Iris pigment epithelial cell (primary cell): ENCODE measurements at regions not wholly inside any gene's neighbourhood (a gene's known extent, or its start where the extent isn't known, plus 50 kb on each side); places are given as distances from the start of the nearest gene placed in this dataset.

Experiments
- DNase-seq: peaks from one replicate; pipeline ENCODE4 v3.0.0-alpha.2; 2011; ENCODE audit warnings: low read depth

DNA sequence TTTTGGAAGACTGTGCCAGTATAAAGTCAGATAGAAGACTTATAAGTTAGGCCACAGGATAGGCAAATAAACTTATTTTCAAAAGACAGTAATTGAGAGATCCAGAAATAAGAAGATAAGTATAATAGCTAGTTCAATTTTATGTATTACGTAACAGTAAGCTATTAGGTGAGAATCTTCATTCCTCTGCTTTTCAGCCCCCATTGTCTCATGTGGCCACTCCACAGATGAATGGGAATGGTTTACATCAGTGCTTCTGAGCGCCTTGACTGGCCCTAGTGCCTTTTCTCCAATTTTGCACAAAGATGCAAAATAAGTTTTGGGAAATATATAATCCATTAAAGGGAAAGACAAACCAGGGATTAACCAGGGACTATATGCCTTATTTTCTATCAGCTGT, 550.5 kb downstream of the MMUT start:
- DNase-seq: no peak

DNA sequence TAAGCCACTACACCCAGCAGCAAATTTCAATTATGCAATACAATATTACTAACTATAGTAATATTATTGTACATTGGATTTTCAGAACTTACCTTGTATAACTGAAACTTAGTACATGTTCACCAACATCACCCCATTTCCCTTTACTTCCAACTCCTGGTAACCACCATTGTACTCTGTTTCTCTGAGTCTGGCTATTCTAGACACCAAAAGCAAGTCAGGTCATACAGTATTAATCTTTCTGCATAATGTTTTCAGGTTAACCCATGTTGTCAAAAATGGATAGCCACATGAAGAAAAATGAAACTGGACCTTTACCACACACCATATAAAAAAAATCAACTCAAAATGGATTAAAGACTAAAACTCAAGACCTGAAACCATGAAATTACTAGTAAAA, 558.2 kb downstream of the MMUT start:
- DNase-seq: no peak

DNA sequence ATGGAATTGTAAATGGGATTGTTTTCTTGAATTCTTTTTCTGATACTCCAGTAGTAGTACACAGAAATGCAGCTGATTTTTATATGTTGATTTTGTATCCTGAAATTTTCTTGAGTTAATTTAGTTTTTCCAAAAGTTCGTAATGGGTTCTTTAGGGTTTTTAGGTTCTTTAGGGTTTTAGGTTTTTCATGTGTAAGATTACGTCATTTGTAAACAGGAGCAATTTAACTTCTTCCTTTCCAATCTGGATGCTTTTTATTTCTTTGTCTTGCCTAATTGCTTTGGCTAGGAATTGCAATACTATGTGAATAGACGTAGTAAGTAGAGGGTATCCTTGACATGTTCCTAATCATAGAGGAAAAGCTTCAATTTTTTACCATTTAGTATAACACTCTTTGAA, 568.6 kb downstream of the MMUT start:
- no peak for DNase-seq

DNA sequence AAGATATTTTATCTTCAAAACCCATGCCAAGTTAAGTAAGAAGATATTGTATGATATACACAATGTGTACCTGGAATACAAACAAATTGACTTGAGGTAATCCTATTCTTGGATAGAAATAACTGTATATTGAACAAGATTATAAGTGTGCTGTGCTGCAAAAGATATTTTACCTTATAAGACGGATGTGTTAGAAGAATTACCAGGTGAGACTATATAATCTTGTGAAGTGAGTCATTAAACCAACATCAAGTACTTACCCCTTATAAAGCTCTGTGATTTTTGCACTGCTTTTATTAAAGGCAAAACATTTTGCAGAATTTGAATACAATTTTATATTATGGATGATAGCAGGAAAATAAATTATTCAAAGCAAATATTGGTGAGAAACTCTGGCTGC, 570.0 kb downstream of the MMUT start:
- DNase-seq: no peak

DNA sequence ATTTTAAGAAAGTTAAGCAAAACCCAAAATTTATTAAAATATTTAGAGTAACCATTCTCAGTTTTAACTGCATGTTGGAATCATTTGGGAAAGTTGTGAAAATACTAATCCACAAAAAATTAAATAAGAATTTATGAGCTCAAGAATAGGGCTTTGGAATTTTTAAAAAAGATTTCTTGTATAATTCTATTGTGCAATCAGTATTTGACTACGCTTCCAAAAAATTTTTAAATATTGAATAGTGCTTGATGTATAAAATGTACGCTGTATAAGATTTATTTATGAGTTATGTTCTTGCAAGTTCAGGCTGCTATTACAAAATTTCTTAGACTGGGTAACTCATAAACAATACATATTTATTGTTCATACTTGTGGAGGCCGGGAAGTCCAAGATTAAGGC, 571.7 kb downstream of the MMUT start:
- no peak for DNase-seq

DNA sequence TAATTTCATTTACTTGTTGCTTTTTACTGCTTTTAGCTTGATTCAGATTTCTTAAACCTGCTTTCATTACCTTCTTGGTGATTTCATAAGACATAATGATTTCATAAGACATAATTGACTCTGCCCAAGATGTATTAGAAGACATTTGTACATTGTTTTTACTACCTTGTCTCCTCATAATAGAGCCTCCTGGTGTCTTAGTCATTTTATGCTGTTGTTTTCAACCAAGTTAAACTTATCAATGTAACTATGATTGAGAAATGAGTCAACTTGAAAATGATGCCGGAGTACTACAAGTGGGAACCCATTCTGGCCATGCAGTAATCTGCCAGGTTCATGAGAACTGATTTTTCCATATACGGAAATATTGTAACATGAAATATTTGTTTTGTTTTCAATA, 573.6 kb downstream of the MMUT start:
- DNase-seq: no peak

DNA sequence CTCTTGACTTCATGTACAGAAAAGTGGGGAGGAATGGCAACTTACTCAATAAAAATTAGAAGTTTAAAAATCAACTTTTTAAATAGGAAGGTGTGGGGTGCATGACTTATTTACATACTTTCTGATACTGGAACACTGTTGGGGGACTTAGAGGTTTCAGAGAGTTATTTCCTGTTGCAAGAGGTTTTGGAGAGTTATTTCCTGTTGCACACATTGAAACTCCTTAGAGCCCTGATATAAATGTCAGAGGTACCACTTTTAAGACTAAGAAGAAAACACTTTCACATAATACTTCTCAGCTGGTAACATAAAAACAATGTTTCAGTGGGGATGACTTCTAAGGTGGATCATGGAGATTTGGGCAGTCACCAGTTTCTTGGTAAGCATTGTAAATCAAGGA, 579.9 kb downstream of the MMUT start:
- DNase-seq: peak; percentile 72

DNA sequence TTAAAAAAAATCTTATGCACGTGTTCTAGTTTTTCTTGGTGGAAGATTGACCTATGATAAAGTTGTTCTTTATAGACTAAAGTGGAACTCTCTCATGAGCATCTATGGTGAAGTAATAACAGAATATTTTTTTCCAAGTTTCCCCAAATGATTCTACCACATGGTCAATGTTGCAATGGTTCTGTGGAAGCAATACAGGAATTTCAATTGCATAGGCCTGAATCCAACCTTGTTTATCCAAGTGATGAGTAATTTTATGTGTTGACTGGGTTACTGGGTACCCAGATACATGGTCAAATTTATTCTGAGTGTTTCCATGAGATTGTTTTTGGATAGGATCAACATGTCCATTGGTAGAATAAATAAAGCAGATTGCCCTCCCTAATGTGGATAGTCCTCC, 581.5 kb downstream of the MMUT start:
- DNase-seq: peak; percentile 50

DNA sequence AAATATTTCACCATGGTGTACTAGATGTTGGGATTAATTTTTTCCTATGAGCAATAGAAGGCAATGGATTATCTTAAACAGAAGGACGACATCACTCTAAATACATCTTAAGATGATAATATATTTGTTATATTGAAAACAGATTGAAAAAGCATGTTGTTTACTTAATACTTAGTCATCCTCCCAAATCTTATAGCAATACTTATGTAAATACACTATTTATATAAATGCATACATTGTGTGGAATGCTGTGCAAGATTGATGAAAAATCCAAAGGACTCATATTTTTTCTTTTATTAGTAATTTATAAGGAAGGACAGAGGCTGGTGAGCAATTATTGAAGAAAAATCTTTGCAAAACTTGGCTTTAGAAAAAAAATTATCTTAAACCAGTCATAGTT, 593.5 kb downstream of the MMUT start:
- DNase-seq: no peak

DNA sequence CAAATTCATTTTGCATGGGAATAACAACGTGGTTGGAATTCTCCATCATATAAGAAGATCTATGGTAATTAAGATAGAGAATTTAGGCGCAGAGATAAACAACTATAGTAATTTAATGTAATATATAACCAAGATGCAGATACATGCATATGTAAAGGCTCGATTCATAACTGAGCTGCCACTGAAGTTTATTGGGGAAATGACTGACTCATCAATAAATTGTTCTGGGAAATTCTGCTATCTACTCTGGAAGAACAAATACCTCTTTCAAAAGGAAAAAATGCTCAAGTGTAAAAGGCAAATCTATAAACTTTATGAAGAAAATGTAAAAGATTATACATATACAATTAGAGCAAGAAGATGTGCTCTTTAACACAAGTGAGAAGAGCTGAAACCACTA, 596.4 kb downstream of the MMUT start:
- DNase-seq: no peak

DNA sequence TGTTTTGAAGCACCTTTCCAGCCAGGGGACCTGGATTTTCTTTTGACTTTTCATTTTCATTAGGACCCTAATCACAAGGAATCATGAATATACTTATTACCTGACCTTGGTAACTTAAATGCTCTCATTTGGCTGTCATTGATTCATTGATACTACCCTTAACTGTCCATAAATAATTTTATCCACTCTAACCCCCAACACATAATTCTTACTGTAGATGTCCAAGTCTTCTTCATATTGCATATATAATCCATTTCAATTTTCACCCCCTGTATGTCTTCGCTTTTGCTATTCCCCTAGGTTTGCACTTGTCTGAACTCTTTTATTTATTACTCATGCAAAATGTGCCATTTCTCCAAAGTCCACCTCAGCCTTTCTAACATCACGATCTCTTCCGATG, 602.9 kb downstream of the MMUT start:
- DNase-seq: no peak

DNA sequence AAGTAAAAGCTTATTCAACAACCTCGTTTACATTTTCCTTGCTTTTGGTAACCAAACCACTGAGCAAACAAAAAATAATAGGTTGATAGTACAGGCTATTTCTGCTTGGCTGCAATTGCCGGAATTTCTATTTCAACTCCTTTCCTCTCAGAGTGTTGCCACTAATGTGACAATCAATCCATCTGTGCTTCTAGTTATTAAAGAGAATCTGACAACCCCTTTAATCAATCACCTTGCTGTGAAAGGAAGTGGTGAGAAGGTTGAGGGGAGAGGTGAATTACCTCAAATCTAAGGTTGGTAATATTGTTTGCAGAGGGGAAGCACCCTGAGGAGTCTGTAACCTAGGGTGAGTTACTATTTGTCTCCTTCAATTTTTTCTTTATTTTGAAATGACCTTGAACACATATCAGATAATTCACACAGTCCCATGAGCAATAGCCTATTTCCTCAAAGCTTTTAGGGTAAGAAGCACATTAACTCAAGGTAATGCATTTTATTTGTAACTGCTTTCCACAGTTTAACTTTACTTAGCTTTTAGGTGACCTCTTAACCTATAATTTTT, 603.4 kb downstream of the MMUT start:
- DNase-seq: no peak

DNA sequence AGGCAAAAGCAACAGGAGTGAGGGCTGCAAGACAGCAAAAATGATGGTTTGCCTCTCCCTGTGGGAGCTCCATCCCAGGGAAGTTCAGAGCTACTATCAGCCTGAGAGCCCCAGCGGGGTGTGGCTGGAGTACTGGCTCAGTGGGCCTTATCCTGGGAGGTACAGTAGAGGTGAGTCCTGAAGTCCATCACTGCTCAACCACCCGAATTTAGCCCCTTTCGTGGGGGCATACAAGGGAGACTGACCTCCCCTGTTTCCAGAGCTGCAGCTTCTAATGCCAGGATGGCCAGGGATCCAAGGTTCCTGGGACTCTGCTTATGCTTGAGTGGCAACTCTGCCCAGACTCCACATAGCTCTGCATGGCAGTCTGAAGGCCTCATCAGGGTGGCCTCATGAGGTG, 617.8 kb downstream of the MMUT start:
- no peak for DNase-seq

DNA sequence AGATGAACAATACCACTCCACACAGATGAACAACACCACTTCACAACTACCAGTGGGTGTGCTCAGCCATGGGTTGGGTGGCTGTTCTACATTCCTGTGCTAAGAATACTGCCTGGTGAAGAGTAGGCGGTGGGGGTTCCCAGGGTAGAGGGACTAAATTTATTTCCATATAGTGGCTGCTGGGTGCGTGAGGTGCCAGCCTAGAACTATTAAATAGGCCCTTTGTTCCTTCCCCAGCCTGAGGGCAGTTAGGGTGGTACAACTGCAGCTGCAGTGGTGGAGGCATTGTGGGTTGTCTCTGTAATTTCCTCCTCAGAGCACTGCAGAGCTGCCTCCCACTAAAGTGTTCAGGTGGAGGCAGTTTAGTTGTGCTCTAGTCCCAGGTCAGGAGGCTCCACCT, 618.4 kb downstream of the MMUT start:
- DNase-seq: no peak

DNA sequence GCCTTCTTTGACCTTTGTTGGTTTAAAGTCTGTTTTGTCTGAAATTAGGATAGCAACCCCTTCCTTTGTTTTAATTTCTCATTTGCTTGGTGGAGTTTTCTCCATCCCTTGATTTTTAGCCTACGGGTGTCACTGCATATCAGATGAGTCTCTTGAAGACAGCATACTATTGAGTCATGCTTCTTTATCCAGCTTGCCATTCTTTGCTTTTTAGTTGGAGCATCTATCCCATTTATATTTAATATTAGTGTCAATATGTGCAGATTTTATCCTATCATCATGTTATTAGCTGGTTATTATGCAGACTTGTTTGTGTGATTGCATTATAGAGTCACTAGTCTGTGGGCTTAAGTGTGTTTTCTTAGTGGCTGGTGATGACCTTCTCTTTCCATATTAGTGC, 622.2 kb downstream of the MMUT start:
- DNase-seq: no peak

DNA sequence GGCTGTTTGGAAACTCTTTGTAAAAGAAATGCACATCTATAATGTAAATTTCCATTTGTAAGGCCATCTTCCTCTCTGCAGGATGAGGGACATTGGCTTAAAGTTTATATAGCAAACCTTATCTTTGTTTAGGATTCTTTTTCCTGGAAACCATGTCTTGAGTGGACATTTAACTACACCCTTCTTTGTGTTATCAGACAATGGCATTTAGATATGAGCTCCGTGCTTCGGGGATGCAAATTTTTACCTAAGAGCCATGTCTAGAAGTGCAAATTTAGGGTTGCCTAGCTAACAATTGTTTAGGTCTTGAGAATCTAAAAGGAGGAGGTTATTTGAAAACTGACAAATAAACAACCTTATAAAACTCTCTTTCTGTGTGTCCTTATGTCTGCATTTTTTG, 623.8 kb downstream of the MMUT start:
- no peak for DNase-seq

DNA sequence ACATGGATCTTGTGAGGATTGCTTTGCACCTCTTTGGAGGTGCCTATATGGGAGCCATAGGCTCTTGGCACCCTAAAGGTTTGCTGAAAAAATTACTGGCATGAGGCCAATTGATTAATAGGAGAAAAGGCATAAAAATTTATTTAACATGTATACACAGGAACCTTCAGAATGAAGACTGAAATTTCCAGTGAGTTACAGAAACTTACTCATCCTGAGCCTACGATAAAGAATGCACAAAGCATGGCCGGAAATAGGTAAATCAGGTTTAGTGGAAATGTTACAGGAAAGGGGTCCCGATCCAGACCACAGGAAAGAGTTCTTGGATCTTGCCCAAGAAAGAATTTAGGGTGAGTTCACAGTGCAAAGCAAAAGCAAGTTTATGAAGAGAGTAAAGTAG, 625.3 kb downstream of the MMUT start:
- no peak for DNase-seq

DNA sequence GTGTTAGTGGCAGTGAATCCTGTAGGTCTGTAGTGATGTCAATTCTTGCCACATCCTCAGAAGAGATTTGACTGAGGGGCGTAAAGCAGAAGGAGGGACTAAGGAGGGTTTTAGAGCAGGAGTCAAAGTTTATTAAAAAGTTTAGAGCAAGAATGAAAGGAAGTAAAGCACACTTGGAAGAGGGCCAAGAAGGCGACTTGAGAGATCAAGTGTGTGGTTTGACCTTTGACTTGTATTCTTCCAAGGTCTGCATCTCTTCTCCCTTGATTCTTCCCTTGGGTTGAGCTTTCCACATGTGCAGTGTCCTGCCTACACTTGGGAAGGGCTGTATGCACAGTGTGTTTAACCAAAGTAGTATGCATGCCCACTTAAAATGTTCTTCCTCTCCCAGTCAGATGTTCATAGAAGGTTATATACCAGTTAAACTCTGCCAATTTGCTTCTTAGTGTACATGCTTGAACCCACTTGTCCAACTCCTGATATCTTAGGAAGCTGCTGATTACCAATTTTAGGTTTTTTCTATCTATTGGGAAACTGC, 627.6 kb downstream of the MMUT start:
- peak; percentile 32 for DNase-seq

DNA sequence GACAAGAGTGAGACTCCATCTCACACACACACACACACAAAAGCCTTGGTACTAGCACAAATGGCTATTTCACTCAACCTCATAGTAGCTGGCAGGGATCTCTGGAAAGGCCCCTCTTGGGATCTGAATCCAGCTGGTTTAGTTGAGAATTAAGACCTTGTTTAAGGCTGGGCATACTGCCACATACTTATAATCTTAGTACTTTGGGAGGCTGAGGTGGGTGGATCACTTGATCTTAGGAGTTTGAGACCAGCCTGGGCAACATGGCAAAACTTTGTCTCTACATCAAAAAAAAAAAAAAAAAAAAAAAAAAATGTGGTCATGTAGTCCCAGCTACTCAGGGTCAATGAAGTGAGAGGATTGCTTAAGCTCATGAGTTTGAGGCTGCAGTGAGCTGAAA, 628.3 kb downstream of the MMUT start:
- DNase-seq: peak; percentile 27

DNA sequence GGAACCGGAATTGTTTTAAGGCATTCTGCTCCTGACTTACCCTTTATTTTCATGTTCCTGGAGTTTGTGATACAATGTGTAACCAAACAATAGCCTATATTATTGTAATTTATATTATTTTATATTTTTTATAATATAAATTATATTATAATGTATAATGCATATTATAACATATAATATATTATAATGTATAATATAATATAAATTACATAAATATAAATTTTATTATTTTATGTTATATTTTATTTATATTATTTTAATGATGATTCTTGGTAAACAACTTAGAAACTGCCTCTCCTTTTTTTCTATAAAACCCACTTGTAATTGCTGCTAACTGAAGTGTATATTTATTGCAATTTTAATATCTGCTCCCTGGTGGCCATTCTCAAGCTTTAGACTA, 629.1 kb downstream of the MMUT start:
- DNase-seq: no peak

DNA sequence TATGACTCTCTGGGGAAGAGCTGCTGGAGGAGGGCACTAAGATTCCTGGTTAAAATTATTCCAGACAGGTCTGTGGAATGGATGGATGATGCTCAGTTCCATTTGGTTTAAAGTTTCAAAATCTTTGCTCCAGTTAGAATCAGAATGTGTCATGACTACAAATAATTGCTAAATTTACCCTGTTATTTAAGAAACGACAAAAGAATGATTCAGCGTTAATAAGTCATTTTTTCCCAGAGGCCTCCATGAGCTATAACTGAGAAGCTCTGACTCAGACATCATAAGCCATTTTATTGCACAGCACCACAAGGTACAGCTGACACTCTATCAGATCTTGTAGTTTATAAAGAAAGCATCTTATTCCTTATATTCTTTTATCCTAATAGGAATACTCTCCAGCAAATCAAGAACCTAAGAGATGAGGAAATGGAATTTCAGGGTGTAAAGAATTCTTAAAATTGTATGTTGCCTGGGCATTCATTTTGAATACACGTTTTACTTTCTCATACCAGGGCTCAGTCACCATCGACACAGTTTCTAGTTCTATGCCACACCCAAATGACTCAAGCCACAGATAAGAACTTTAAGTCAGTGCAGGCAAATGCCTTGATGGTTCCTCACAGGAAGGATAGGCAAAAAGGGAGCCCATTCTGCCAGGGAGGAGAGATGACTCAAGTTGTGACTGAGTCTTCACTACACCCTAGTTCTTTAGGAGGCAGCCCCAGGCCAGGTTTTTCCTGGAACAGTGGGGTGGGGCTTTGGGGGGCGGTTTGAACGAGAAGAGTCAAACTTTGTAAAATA, 636.0 kb downstream of the MMUT start:
- DNase-seq: peak; percentile 96

DNA sequence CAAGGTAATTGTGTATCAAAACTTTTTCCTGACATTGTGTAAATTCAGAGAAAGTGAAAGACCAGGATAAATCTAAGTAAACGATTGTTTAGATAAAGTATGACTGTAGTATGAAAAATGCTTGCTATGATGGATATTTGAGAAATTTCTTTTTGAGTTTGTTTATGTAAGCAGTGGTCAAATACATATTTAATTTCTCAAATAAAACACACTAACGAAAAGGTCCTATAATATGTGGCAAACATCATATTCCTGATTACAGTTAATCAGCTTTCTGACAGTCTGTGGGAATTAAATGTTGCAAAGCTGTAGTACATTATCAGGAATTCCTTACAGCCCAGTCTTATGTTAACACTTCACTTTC, 636.9 kb downstream of the MMUT start:
- peak; percentile 47 for DNase-seq

DNA sequence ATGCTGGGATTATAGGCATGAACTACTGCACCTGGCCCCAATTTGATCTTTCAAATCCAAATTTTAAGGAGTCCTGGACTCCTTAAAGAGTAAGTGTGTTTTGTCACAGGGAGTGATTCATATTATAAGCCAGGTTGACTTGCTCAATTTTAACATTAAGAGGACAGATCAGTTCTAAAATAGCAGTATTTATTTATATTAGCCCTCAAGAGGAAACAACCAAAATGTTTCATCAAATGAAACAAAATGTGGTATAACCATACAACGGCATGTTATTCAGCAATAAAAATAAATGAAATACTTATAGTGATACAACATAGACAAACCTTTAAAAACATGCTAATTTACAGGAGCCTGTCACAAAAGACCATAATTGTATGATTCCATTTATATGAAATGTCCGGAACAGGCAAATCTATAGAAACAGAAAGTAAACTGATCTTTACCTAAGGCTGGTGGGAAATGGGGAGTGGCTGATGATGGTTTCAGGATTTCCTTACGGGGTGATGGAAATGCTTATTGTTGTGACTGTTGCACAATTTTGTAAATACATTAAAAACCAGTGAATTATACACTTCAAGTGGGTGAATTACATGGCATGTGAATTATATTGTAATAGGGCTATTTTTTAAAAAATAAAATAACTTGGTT, 637.4 kb downstream of the MMUT start:
- peak; percentile 71 for DNase-seq

DNA sequence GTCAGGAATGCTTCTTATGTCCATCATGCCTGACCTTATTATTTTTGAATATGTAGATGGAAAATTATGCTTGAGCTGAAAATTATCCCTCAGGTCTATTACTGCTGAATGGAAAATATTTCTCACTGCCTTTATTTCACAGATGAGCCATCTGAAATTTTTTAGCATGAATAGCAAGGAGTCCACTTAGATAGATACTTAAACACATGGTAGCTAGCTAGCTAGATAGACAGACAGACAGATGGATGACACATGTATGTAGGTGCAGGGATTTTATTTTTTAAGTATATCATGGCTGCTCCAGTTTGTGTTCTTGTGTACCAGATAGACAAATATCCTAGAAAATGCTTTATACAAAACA, 645.0 kb downstream of the MMUT start:
- no peak for DNase-seq
